GM12878 (cell line): ENCODE measurements at regions not wholly inside any gene's neighbourhood (a gene's known extent, or its start where the extent isn't known, plus 50 kb on each side); places are given as distances from the start of the nearest gene placed in this dataset.

Experiments used
- BCL11A ChIP-seq: IDR thresholded peaks from 2 replicates; pipeline ENCODE4 v1.6.1; 2011; ENCODE audit warnings: low read depth, low read length
- CTCF ChIP-seq, 3 experiments: IDR thresholded peaks in 2 of 3; conservative IDR thresholded peaks in 1 of 3; 2 replicates each; pipeline ENCODE4 v1.5.1; 2011; ENCODE audit warnings: low read depth in 3 of 3, low read length in 3 of 3, mild to moderate bottlenecking in 3 of 3, control low read depth in 2 of 3, moderate library complexity in 2 of 3, inconsistent platforms in 1 of 3, mixed read lengths in 1 of 3; ENCODE audit not compliant: control insufficient read depth in 2 of 3, insufficient read depth in 1 of 3; ENCODE audit errors: extremely low read depth in 1 of 3
- E2F4 ChIP-seq: IDR thresholded peaks from 2 replicates; pipeline ENCODE4 v1.6.1; 2012; ENCODE audit warnings: low read depth, low read length, improper control_type of control experiment
- E4F1 ChIP-seq: fragments of 450-650 bp; IDR thresholded peaks from 2 replicates; pipeline ENCODE4 v1.6.1; 2018; ENCODE audit warnings: borderline replicate concordance, mild to moderate bottlenecking; ENCODE audit not compliant: partially characterized antibody
- ETV6 ChIP-seq, 2 experiments: fragments of 450-650 bp in 1 of 2; IDR thresholded peaks in 1 of 2; conservative IDR thresholded peaks in 1 of 2; 2 replicates each; pipeline ENCODE4 v1.6.1; 2014; ENCODE audit warnings: antibody characterized with exemption in 1 of 2, borderline replicate concordance in 1 of 2, low read depth in 1 of 2, mild to moderate bottlenecking in 1 of 2, moderate library complexity in 1 of 2
- FOS ChIP-seq: IDR thresholded peaks from 3 replicates; pipeline ENCODE4 v1.6.1; 2011; ENCODE audit warnings: borderline replicate concordance; ENCODE audit not compliant: insufficient read length; ENCODE audit errors: extremely low read depth
- FOXM1 ChIP-seq: IDR thresholded peaks from 2 replicates; pipeline ENCODE4 v1.6.1; 2012; ENCODE audit warnings: low read depth, mild to moderate bottlenecking, inconsistent platforms, low read length, moderate library complexity
- PBX3 ChIP-seq: IDR thresholded peaks from 2 replicates; pipeline ENCODE4 v1.6.1; 2011; ENCODE audit warnings: mild to moderate bottlenecking, low read depth, low read length, moderate library complexity; ENCODE audit not compliant: insufficient replicate concordance
- RBBP5 ChIP-seq: fragments of 200-600 bp; sonication (generic); conservative IDR thresholded peaks from 2 replicates; pipeline ENCODE4 v1.6.1; 2016
- TCF7 ChIP-seq: IDR thresholded peaks from 2 replicates; pipeline ENCODE4 v1.6.1; 2014; ENCODE audit warnings: antibody characterized with exemption, borderline replicate concordance
- USF2 ChIP-seq: IDR thresholded peaks from 2 replicates; pipeline ENCODE4 v1.6.1; 2011; ENCODE audit warnings: low read depth, low read length, improper control_type of control experiment, borderline replicate concordance
- YY1 ChIP-seq: IDR thresholded peaks from 2 replicates; pipeline ENCODE4 v1.6.1; 2011; ENCODE audit warnings: low read depth, mild to moderate bottlenecking, low read length

- TF ChIP-seq RBBP5 (no peak), E4F1 (no peak), BCL11A (peak; percentile 77; the same call in 1 of the 2 replicates), PBX3 (peak; percentile 86), FOXM1 (no peak), E2F4 (no peak), ETV6 (conservative IDR thresholded peaks at IDR 0.05 in 1 of 2, IDR thresholded peaks at IDR 0.05 in 1 of 2; ENCODE audit: borderline replicate concordance in 1 of 2, low read depth in 1 of 2) (no peak), CTCF (IDR thresholded peaks at IDR 0.05 in 2 of 3, conservative IDR thresholded peaks at IDR 0.05 in 1 of 3; ENCODE audit: control insufficient read depth in 2 of 3, extremely low read depth in 1 of 3, insufficient read depth in 1 of 3, low read depth in 3 of 3, low read length in 3 of 3) (no peak), YY1 (no peak), TCF7 (no peak), USF2 (no peak), FOS (no peak)
These were observed 119.5 kb upstream of the AFF2 start for GRCh38 chrX:148380650-148381561.
